ENCODE measurements at regions not wholly inside any gene's neighbourhood (a gene's known extent, or its start where the extent isn't known, plus 50 kb on each side); places are given as distances from the start of the nearest gene placed in this dataset.

GRCh38 chr1:81071969-81072753 lies 728.6 kb upstream of the ADGRL2 start:
- CTCF ChIA-PET (ENCODE audit: unreplicated experiment), result no interaction called here
- no peak for DNase-seq (ENCODE audit: low spot score)
- BruUV-seq (replicated peaks), result no TSS peak

GRCh38 chr1:81071072-81071858 lies 729.5 kb upstream of the ADGRL2 start:
- Histone ChIP-seq H3K36me3 (ENCODE audit: insufficient read depth, low read length) (no peaks in the 10 kb centered on the region), H3K27ac (ENCODE audit: low read depth, low read length, poor library complexity, severe bottlenecking) (no peak overlapping the region), H2AFZ (ENCODE audit: low read length) (no peak overlapping the region), H3K79me2 (ENCODE audit: insufficient read depth, low read depth, low read length) (no peaks in the 10 kb centered on the region), H3K4me3 (ENCODE audit: low read depth, low read length, poor library complexity, severe bottlenecking) (no peak overlapping the region), H3K4me1 (ENCODE audit: insufficient read depth, low read length, poor library complexity, severe bottlenecking) (no peaks in the 10 kb centered on the region), H3K9me2 (ENCODE audit: insufficient read depth, low read length) (no peaks in the 10 kb centered on the region), H3K4me2 (ENCODE audit: low read length) (no peak overlapping the region), H4K20me1 (ENCODE audit: insufficient read depth, low read length) (no peaks in the 10 kb centered on the region), H3K9me3 (ENCODE audit: low read length) (no peaks in the 10 kb centered on the region)
- no peak for TF ChIP-seq EZH2phosphoT487 (IDR thresholded peaks at IDR 0.05; ENCODE audit: borderline replicate concordance, low read depth, low read length)
- TF ChIP-seq CTCF (conservative IDR thresholded peaks at IDR 0.05; ENCODE audit: low read length), result no peak
- BruUV-seq (replicated peaks), result no TSS peak
- ChIA-PET CTCF (ENCODE audit: unreplicated experiment) (no interaction called here), POLR2A (no interaction called here)
- no peak for DNase-seq (ENCODE audit: low spot score)
- intact Hi-C loops (cut with micrococcal nuclease; ENCODE audit: unreplicated experiment), result no loop called here

More at GRCh38 chr1:81071969-81072753, 728.6 kb upstream of the ADGRL2 start:
- Histone ChIP-seq H2AFZ (ENCODE audit: low read length) (no peak overlapping the region), H3K4me2 (ENCODE audit: low read length) (no peak overlapping the region), H3K9me3 (ENCODE audit: low read length) (no peaks in the 10 kb centered on the region), H3K27ac (ENCODE audit: low read depth, low read length, poor library complexity, severe bottlenecking) (no peak overlapping the region), H3K9me2 (ENCODE audit: insufficient read depth, low read length) (no peaks in the 10 kb centered on the region), H3K79me2 (ENCODE audit: insufficient read depth, low read depth, low read length) (no peaks in the 10 kb centered on the region), H3K4me1 (ENCODE audit: insufficient read depth, low read length, poor library complexity, severe bottlenecking) (no peaks in the 10 kb centered on the region), H4K20me1 (ENCODE audit: insufficient read depth, low read length) (no peaks in the 10 kb centered on the region), H3K36me3 (ENCODE audit: insufficient read depth, low read length) (no peaks in the 10 kb centered on the region), H3K4me3 (ENCODE audit: low read depth, low read length, poor library complexity, severe bottlenecking) (no peak overlapping the region)
- TF ChIP-seq EZH2phosphoT487 (IDR thresholded peaks at IDR 0.05; ENCODE audit: borderline replicate concordance, low read depth, low read length) (no peak), CTCF (conservative IDR thresholded peaks at IDR 0.05; ENCODE audit: low read length) (no peak)
- POLR2A ChIA-PET, result interaction anchor here (0.5 kb wide), 1 partner anchor 75 kb away, joined by 3 read pairs; no protein-coding TSS in a partner anchor
- intact Hi-C loops (cut with micrococcal nuclease; ENCODE audit: unreplicated experiment), result no loop called here

- no peak overlapping the region for H3K27ac ChIP-seq (ENCODE audit: low read depth, low read length, poor library complexity, severe bottlenecking)
- no peak overlapping the region for H3K4me3 ChIP-seq (ENCODE audit: low read depth, low read length, poor library complexity, severe bottlenecking)
- no peaks in the 10 kb centered on the region for H3K9me2 ChIP-seq (ENCODE audit: insufficient read depth, low read length)
- no peak overlapping the region for H2AFZ ChIP-seq (ENCODE audit: low read length)
- no peak overlapping the region for H3K4me2 ChIP-seq (ENCODE audit: low read length)
- no peaks in the 10 kb centered on the region for H3K4me1 ChIP-seq (ENCODE audit: insufficient read depth, low read length, poor library complexity, severe bottlenecking)
- no peaks in the 10 kb centered on the region for H4K20me1 ChIP-seq (ENCODE audit: insufficient read depth, low read length)
- intact Hi-C loops (cut with micrococcal nuclease; ENCODE audit: unreplicated experiment), result no loop called here
- ChIA-PET POLR2A (no interaction called here), CTCF (ENCODE audit: unreplicated experiment) (no interaction called here)
- H3K9me3 ChIP-seq (ENCODE audit: low read length), result no peaks in the 10 kb centered on the region
- DNase-seq (ENCODE audit: low spot score), result no peak
- no peak for TF ChIP-seq CTCF (conservative IDR thresholded peaks at IDR 0.05; ENCODE audit: low read length)
- no peak for TF ChIP-seq EZH2phosphoT487 (IDR thresholded peaks at IDR 0.05; ENCODE audit: borderline replicate concordance, low read depth, low read length)
- no peaks in the 10 kb centered on the region for H3K36me3 ChIP-seq (ENCODE audit: insufficient read depth, low read length)
- BruUV-seq (replicated peaks), result no TSS peak
- no peaks in the 10 kb centered on the region for H3K79me2 ChIP-seq (ENCODE audit: insufficient read depth, low read depth, low read length)
These were observed 730.9 kb upstream of the ADGRL2 start for GRCh38 chr1:81069856-81070255.
